Transverse colon (tissue), 4 donors: ENCODE measurements at regions not wholly inside any gene's neighbourhood (a gene's known extent, or its start where the extent isn't known, plus 50 kb on each side); places are given as distances from the start of the nearest gene placed in this dataset.

Experiments
- DNase-seq: peaks from one replicate; pipeline ENCODE4 v3.0.0-alpha.2; 2019
- H3K27ac ChIP-seq, 4 donors: fragments of 200-600 bp; sonication (generic); 2 replicates each; pipeline ENCODE4 v1.5.1; 2016 to 2018; ENCODE audit warnings: inconsistent platforms in 4 of 4
- H3K27me3 ChIP-seq: fragments of 200-600 bp; sonication (generic); 2 replicates; pipeline ENCODE4 v1.5.1; 2017; ENCODE audit warnings: inconsistent platforms
- H3K36me3 ChIP-seq, 4 donors: fragments of 200-600 bp; sonication (generic); 2 replicates each; pipeline ENCODE4 v1.5.1; 2017 to 2019; ENCODE audit warnings: inconsistent platforms in 4 of 4
- H3K4me1 ChIP-seq, 4 donors: fragments of 200-600 bp; sonication (generic); 2 replicates each; pipeline ENCODE4 v1.5.1; 2017 to 2020; ENCODE audit warnings: inconsistent platforms in 4 of 4
- H3K4me3 ChIP-seq, 4 donors: fragments of 200-600 bp; sonication (generic); 1 replicate in 1 of 4; 2 replicates in 3 of 4; pipeline versions ENCODE4 v1.5.1 to v1.6.1; 2017 to 2019; ENCODE audit warnings: inconsistent platforms in 4 of 4
- H3K9me3 ChIP-seq, 2 donors: fragments of 200-600 bp; sonication (generic); 2 replicates each; pipeline ENCODE4 v1.5.1; 2017 to 2019; ENCODE audit warnings: inconsistent platforms in 2 of 2
- CTCF ChIP-seq, 5 experiments: fragments of 200-600 bp in 3 of 5; fragments of 450-650 bp in 2 of 5; sonication (generic) in 3 of 5; IDR thresholded peaks; 1 replicate in 2 of 5; 2 replicates in 3 of 5; pipeline ENCODE4 v1.5.1; 2016 to 2017; ENCODE audit warnings: antibody characterized with exemption in 5 of 5, inconsistent platforms in 3 of 5, mild to moderate bottlenecking in 2 of 5, moderate library complexity in 1 of 5
- EP300 ChIP-seq: sonication (generic); formaldehyde crosslinking; IDR thresholded peaks from one replicate; pipeline ENCODE4 v1.6.1; 2017; ENCODE audit warnings: antibody characterized with exemption, low read depth
- POLR2A ChIP-seq: fragments of 450-650 bp; IDR thresholded peaks from one replicate; pipeline ENCODE4 v1.6.1; 2016; ENCODE audit warnings: antibody characterized with exemption, mild to moderate bottlenecking, moderate library complexity
- POLR2AphosphoS5 ChIP-seq, 3 donors: sonication (generic); formaldehyde crosslinking; IDR thresholded peaks; one replicate each; pipeline ENCODE4 v1.6.1; 2016; ENCODE audit warnings: antibody characterized with exemption in 3 of 3
- WGBS, 2 donors: methylation state at CpG; one replicate each; pipeline ENCODE4 v1.1.5; 2018; ENCODE audit warnings: low coverage in 1 of 2; 5-methylcytosine and 5-hydroxymethylcytosine counted together
- in situ Hi-C, 4 donors: fragments of 200-750 bp; cut with MboI; loops; one replicate each; pipeline versions ENCODE4 v1.15.0 to v1.15.1; 2017; ENCODE audit warnings: low sequenced_read_pairs in 3 of 4, low pct_ligation_motif_present in 1 of 4, low pct_unique_long_range_greater_than_20kb in 1 of 4
- intact Hi-C: fragments of 100-400 bp; cut with DNase I; formaldehyde crosslinking; loops from one replicate; pipeline ENCODE4 v1.15.1; 2023; ENCODE audit warnings: low total_unique reads

- Histone ChIP-seq H3K4me3 (no peak overlapping the region), H3K4me1 (no peaks in the 10 kb centered on the region), H3K36me3 (no peaks in the 10 kb centered on the region), H3K27ac (no peak overlapping the region), H3K27me3 (peaks cover 13% of the 10 kb centered on the region), H3K9me3 (no peaks in the 10 kb centered on the region)
- intact Hi-C loops, result no loop called here
- 50 to 85% methylated on average over 2 to 7 of the region's 7 CpGs for WGBS, 2 donors
- in situ Hi-C loops, result no loop called here
- no peak for TF ChIP-seq POLR2AphosphoS5 (IDR thresholded peaks at IDR 0.05)
- TF ChIP-seq POLR2A, result no peak
- DNase-seq, result no peak
These were observed 163.8 kb downstream of the BRD1 start for GRCh38 chr22:49663823-49664222.

- no peak for DNase-seq
- Histone ChIP-seq H3K36me3 (no peaks in the 10 kb centered on the region), H3K9me3 (no peaks in the 10 kb centered on the region), H3K4me1 (no peaks in the 10 kb centered on the region), H3K27ac (no peak overlapping the region), H3K27me3 (peaks cover 8% of the 10 kb centered on the region), H3K4me3 (no peak overlapping the region)
- in situ Hi-C loops, result no loop called here
- WGBS, 2 donors, result 82 to 100% methylated on average over 3 to 17 of the region's 17 CpGs
- no peak for TF ChIP-seq EP300
- no peak for TF ChIP-seq POLR2AphosphoS5 (IDR thresholded peaks at IDR 0.05)
- TF ChIP-seq POLR2A, result no peak
- no peak for TF ChIP-seq CTCF (IDR thresholded peaks at IDR 0.05)
- intact Hi-C loops, result no loop called here
These were observed 164.4 kb downstream of the BRD1 start for GRCh38 chr22:49663311-49663711.

GRCh38 chr22:49662681-49663080 is 165.0 kb downstream of the BRD1 start:
- Histone ChIP-seq H3K4me1 (no peaks in the 10 kb centered on the region), H3K36me3 (no peaks in the 10 kb centered on the region), H3K9me3 (no peaks in the 10 kb centered on the region), H3K4me3 (no peak overlapping the region), H3K27me3 (peaks cover 4% of the 10 kb centered on the region), H3K27ac (no peak overlapping the region)
- DNase-seq, result no peak
- intact Hi-C loops (no loop called here), in situ Hi-C loops (no loop called here)
- TF ChIP-seq POLR2A, result no peak
- TF ChIP-seq CTCF (IDR thresholded peaks at IDR 0.05), result no peak
- TF ChIP-seq EP300, result no peak
- TF ChIP-seq POLR2AphosphoS5 (IDR thresholded peaks at IDR 0.05), result no peak
- WGBS, 2 donors, result 80 to 81% methylated on average over 3 to 16 of the region's 18 CpGs

- TF ChIP-seq CTCF (IDR thresholded peaks at IDR 0.05), result no peak
- no peak for TF ChIP-seq POLR2AphosphoS5 (IDR thresholded peaks at IDR 0.05)
- no peak for TF ChIP-seq POLR2A
- TF ChIP-seq EP300, result no peak
- Histone ChIP-seq H3K4me1 (no peaks in the 10 kb centered on the region), H3K27me3 (peaks cover 2% of the 10 kb centered on the region), H3K4me3 (no peak overlapping the region), H3K36me3 (no peaks in the 10 kb centered on the region), H3K9me3 (no peaks in the 10 kb centered on the region), H3K27ac (no peak overlapping the region)
- WGBS, 2 donors, result 88% methylated on average over 39 of the region's 40 CpGs; no CpG with 5 or more reads in 1 of the 2 donors
- intact Hi-C loops (no loop called here), in situ Hi-C loops (no loop called here)
- DNase-seq, result peak; percentile 1
These were observed 166.6 kb downstream of the BRD1 start for GRCh38 chr22:49660794-49661781.
